ENCODE measurements at regions not wholly inside any gene's neighbourhood (a gene's known extent, or its start where the extent isn't known, plus 50 kb on each side); places are given as distances from the start of the nearest gene placed in this dataset.

- Mint-ChIP-seq H3K4me3 (no peak overlapping the region), H3K9me3 (peaks cover 3 to 23% (median 7%) of the 10 kb centered on the region in 5 donors), H3K27ac (no peak overlapping the region), H3K27me3 (no peaks in the 10 kb centered on the region), H3K36me3 (no peaks in the 10 kb centered on the region), H3K4me1 (no peaks in the 10 kb centered on the region)
- no peaks in the 10 kb centered on the region for H3K9me3 ChIP-seq (ENCODE audit: low read length)
- H3K27ac ChIP-seq (ENCODE audit: low read depth, low read length), result no peak overlapping the region
- ChIA-PET CTCF (no interaction called here), POLR2A (no interaction called here)
- DNase-seq, result no peak
- no peaks in the 10 kb centered on the region for H3K4me1 ChIP-seq (ENCODE audit: insufficient read depth, low read length)
- H3K4me3 ChIP-seq (ENCODE audit: low read length), result no peak overlapping the region
- H3K27me3 ChIP-seq (ENCODE audit: insufficient read depth, low read length, poor library complexity, severe bottlenecking), result no peaks in the 10 kb centered on the region
- H3K36me3 ChIP-seq (ENCODE audit: insufficient read depth, low read length), result no peaks in the 10 kb centered on the region
Measured at GRCh38 chr4:111492496-111492895, 652.8 kb upstream of the FAM241A start.

GRCh38 chr4:111494471-111494870 lies 650.8 kb upstream of the FAM241A start:
- Histone ChIP-seq H3K4me3 (ENCODE audit: low read length) (no peak overlapping the region), H3K27me3 (ENCODE audit: insufficient read depth, low read length, poor library complexity, severe bottlenecking) (no peaks in the 10 kb centered on the region), H3K36me3 (ENCODE audit: insufficient read depth, low read length) (no peaks in the 10 kb centered on the region), H3K27ac (ENCODE audit: low read depth, low read length) (no peak overlapping the region), H3K9me3 (ENCODE audit: low read length) (no peaks in the 10 kb centered on the region), H3K4me1 (ENCODE audit: insufficient read depth, low read length) (no peaks in the 10 kb centered on the region)
- no peaks in the 10 kb centered on the region for H3K36me3 Mint-ChIP-seq
- no peaks in the 10 kb centered on the region for H3K4me1 Mint-ChIP-seq
- CTCF ChIA-PET, result interaction anchor here (0.8 kb wide), 1 partner anchor 10 kb away, joined by 3 read pairs; no protein-coding TSS in a partner anchor
- H3K27me3 Mint-ChIP-seq, result no peaks in the 10 kb centered on the region
- no peak overlapping the region for H3K4me3 Mint-ChIP-seq
- DNase-seq, result no peak
- H3K9me3 Mint-ChIP-seq, result peaks cover 0 to 11% (median 2%) of the 10 kb centered on the region in 5 donors
- no peak overlapping the region for H3K27ac Mint-ChIP-seq
- POLR2A ChIA-PET, result no interaction called here

- ChIA-PET CTCF (interaction anchor here (0.8 kb wide), 1 partner anchor 10 kb away, joined by 3 read pairs; no protein-coding TSS in a partner anchor), POLR2A (no interaction called here)
- no peaks in the 10 kb centered on the region for H3K4me1 Mint-ChIP-seq
- no peak overlapping the region for H3K27ac Mint-ChIP-seq
- Histone ChIP-seq H3K4me3 (ENCODE audit: low read length) (no peak overlapping the region), H3K4me1 (ENCODE audit: insufficient read depth, low read length) (no peaks in the 10 kb centered on the region), H3K27ac (ENCODE audit: low read depth, low read length) (no peak overlapping the region), H3K9me3 (ENCODE audit: low read length) (no peaks in the 10 kb centered on the region), H3K36me3 (ENCODE audit: insufficient read depth, low read length) (no peaks in the 10 kb centered on the region), H3K27me3 (ENCODE audit: insufficient read depth, low read length, poor library complexity, severe bottlenecking) (no peaks in the 10 kb centered on the region)
- no peak overlapping the region for H3K4me3 Mint-ChIP-seq
- H3K36me3 Mint-ChIP-seq, result no peaks in the 10 kb centered on the region
- DNase-seq, result no peak
- H3K9me3 Mint-ChIP-seq, result peaks cover 0 to 11% (median 2%) of the 10 kb centered on the region in 5 donors
- no peaks in the 10 kb centered on the region for H3K27me3 Mint-ChIP-seq
Measured at GRCh38 chr4:111494971-111495370, 650.3 kb upstream of the FAM241A start.

- ChIA-PET CTCF (interaction anchor here (0.8 kb wide), 1 partner anchor 12 kb away, joined by 3 read pairs; no protein-coding TSS in a partner anchor), POLR2A (no interaction called here)
- Mint-ChIP-seq H3K4me3 (no peak overlapping the region), H3K9me3 (peaks cover 0 to 23% (median 0%) of the 10 kb centered on the region in 5 donors), H3K4me1 (no peaks in the 10 kb centered on the region), H3K36me3 (no peaks in the 10 kb centered on the region), H3K27ac (no peak overlapping the region), H3K27me3 (no peaks in the 10 kb centered on the region)
- no peak overlapping the region for H3K27ac ChIP-seq (ENCODE audit: low read depth, low read length)
- H3K36me3 ChIP-seq (ENCODE audit: insufficient read depth, low read length), result no peaks in the 10 kb centered on the region
- no peak overlapping the region for H3K4me3 ChIP-seq (ENCODE audit: low read length)
- H3K27me3 ChIP-seq (ENCODE audit: insufficient read depth, low read length, poor library complexity, severe bottlenecking), result no peaks in the 10 kb centered on the region
- no peaks in the 10 kb centered on the region for H3K4me1 ChIP-seq (ENCODE audit: insufficient read depth, low read length)
- no peaks in the 10 kb centered on the region for H3K9me3 ChIP-seq (ENCODE audit: low read length)
- DNase-seq, result no peak
Measured at GRCh38 chr4:111499291-111499690, 646.0 kb upstream of the FAM241A start.

- DNase-seq, result no peak
- H3K36me3 ChIP-seq (ENCODE audit: insufficient read depth, low read length), result no peaks in the 10 kb centered on the region
- no peak overlapping the region for H3K27ac ChIP-seq (ENCODE audit: low read depth, low read length)
- no peaks in the 10 kb centered on the region for H3K27me3 Mint-ChIP-seq
- H3K4me1 Mint-ChIP-seq, result no peaks in the 10 kb centered on the region
- H3K4me3 Mint-ChIP-seq, result no peak overlapping the region
- H3K36me3 Mint-ChIP-seq, result no peaks in the 10 kb centered on the region
- H3K9me3 Mint-ChIP-seq, result peaks cover 0 to 23% (median 0%) of the 10 kb centered on the region in 5 donors
- no peaks in the 10 kb centered on the region for H3K4me1 ChIP-seq (ENCODE audit: insufficient read depth, low read length)
- no peak overlapping the region for H3K4me3 ChIP-seq (ENCODE audit: low read length)
- POLR2A ChIA-PET, result no interaction called here
- no peaks in the 10 kb centered on the region for H3K27me3 ChIP-seq (ENCODE audit: insufficient read depth, low read length, poor library complexity, severe bottlenecking)
- no peaks in the 10 kb centered on the region for H3K9me3 ChIP-seq (ENCODE audit: low read length)
- H3K27ac Mint-ChIP-seq, result no peak overlapping the region
- CTCF ChIA-PET, result no interaction called here
Measured at GRCh38 chr4:111499706-111500105, 645.5 kb upstream of the FAM241A start.

- no peaks in the 10 kb centered on the region for H3K4me1 Mint-ChIP-seq
- no peaks in the 10 kb centered on the region for H3K27me3 Mint-ChIP-seq
- peaks cover 0 to 27% (median under 1%) of the 10 kb centered on the region in 5 donors for H3K9me3 Mint-ChIP-seq
- H3K27me3 ChIP-seq (ENCODE audit: insufficient read depth, low read length, poor library complexity, severe bottlenecking), result no peaks in the 10 kb centered on the region
- H3K4me1 ChIP-seq (ENCODE audit: insufficient read depth, low read length), result no peaks in the 10 kb centered on the region
- H3K36me3 Mint-ChIP-seq, result no peaks in the 10 kb centered on the region
- ChIA-PET CTCF (no interaction called here), POLR2A (no interaction called here)
- H3K27ac ChIP-seq (ENCODE audit: low read depth, low read length), result no peak overlapping the region
- H3K36me3 ChIP-seq (ENCODE audit: insufficient read depth, low read length), result no peaks in the 10 kb centered on the region
- H3K9me3 ChIP-seq (ENCODE audit: low read length), result no peaks in the 10 kb centered on the region
- no peak overlapping the region for H3K4me3 Mint-ChIP-seq
- H3K4me3 ChIP-seq (ENCODE audit: low read length), result no peak overlapping the region
- H3K27ac Mint-ChIP-seq, result no peak overlapping the region
- no peak for DNase-seq
Measured at GRCh38 chr4:111500858-111501257, 644.4 kb upstream of the FAM241A start.

- no peaks in the 10 kb centered on the region for H3K36me3 Mint-ChIP-seq
- Histone ChIP-seq H3K4me1 (ENCODE audit: insufficient read depth, low read length) (no peaks in the 10 kb centered on the region), H3K9me3 (ENCODE audit: low read length) (no peaks in the 10 kb centered on the region), H3K27ac (ENCODE audit: low read depth, low read length) (no peak overlapping the region), H3K4me3 (ENCODE audit: low read length) (no peak overlapping the region), H3K36me3 (ENCODE audit: insufficient read depth, low read length) (no peaks in the 10 kb centered on the region), H3K27me3 (ENCODE audit: insufficient read depth, low read length, poor library complexity, severe bottlenecking) (no peaks in the 10 kb centered on the region)
- POLR2A ChIA-PET, result no interaction called here
- no peaks in the 10 kb centered on the region for H3K4me1 Mint-ChIP-seq
- H3K27me3 Mint-ChIP-seq, result no peaks in the 10 kb centered on the region
- H3K9me3 Mint-ChIP-seq, result peaks cover 0 to 27% (median 1%) of the 10 kb centered on the region in 5 donors
- H3K27ac Mint-ChIP-seq, result no peak overlapping the region
- CTCF ChIA-PET, result interaction anchor here (0.6 kb wide), 1 partner anchor 661 kb away, joined by 3 read pairs; no protein-coding TSS in a partner anchor
- no peak overlapping the region for H3K4me3 Mint-ChIP-seq
- no peak for DNase-seq
Measured at GRCh38 chr4:111501946-111502345, 643.3 kb upstream of the FAM241A start.

- CTCF ChIA-PET, result interaction anchor here (0.6 kb wide), 1 partner anchor 662 kb away, joined by 3 read pairs; no protein-coding TSS in a partner anchor
- Mint-ChIP-seq H3K4me3 (no peak overlapping the region), H3K4me1 (no peaks in the 10 kb centered on the region), H3K36me3 (no peaks in the 10 kb centered on the region), H3K9me3 (peaks cover 0 to 21% (median 1%) of the 10 kb centered on the region in 5 donors), H3K27me3 (no peaks in the 10 kb centered on the region), H3K27ac (no peak overlapping the region)
- Histone ChIP-seq H3K9me3 (ENCODE audit: low read length) (no peaks in the 10 kb centered on the region), H3K4me1 (ENCODE audit: insufficient read depth, low read length) (no peaks in the 10 kb centered on the region), H3K4me3 (ENCODE audit: low read length) (no peak overlapping the region), H3K27me3 (ENCODE audit: insufficient read depth, low read length, poor library complexity, severe bottlenecking) (no peaks in the 10 kb centered on the region), H3K36me3 (ENCODE audit: insufficient read depth, low read length) (no peaks in the 10 kb centered on the region), H3K27ac (ENCODE audit: low read depth, low read length) (no peak overlapping the region)
- POLR2A ChIA-PET, result no interaction called here
- no peak for DNase-seq
Measured at GRCh38 chr4:111502626-111503025, 642.6 kb upstream of the FAM241A start.

GRCh38 chr4:111506706-111507105 lies 638.5 kb upstream of the FAM241A start:
- no peak overlapping the region for H3K27ac Mint-ChIP-seq
- no peaks in the 10 kb centered on the region for H3K27me3 Mint-ChIP-seq
- no peaks in the 10 kb centered on the region for H3K36me3 Mint-ChIP-seq
- ChIA-PET CTCF (no interaction called here), POLR2A (no interaction called here)
- no peaks in the 10 kb centered on the region for H3K36me3 ChIP-seq (ENCODE audit: insufficient read depth, low read length)
- H3K27me3 ChIP-seq (ENCODE audit: insufficient read depth, low read length, poor library complexity, severe bottlenecking), result no peaks in the 10 kb centered on the region
- H3K4me3 Mint-ChIP-seq, result no peak overlapping the region
- no peaks in the 10 kb centered on the region for H3K4me1 Mint-ChIP-seq
- H3K4me1 ChIP-seq (ENCODE audit: insufficient read depth, low read length), result no peaks in the 10 kb centered on the region
- H3K27ac ChIP-seq (ENCODE audit: low read depth, low read length), result no peak overlapping the region
- no peak for DNase-seq
- no peak overlapping the region for H3K4me3 ChIP-seq (ENCODE audit: low read length)
- no peaks in the 10 kb centered on the region for H3K9me3 ChIP-seq (ENCODE audit: low read length)
- peaks cover 0 to 21% (median 1%) of the 10 kb centered on the region in 5 donors for H3K9me3 Mint-ChIP-seq
